HEK293T (cell line): ENCODE measurements at regions not wholly inside any gene's neighbourhood (a gene's known extent, or its start where the extent isn't known, plus 50 kb on each side); places are given as distances from the start of the nearest gene placed in this dataset.

Source experiments
- ARNT ChIP-seq: fragments of 450-650 bp; IDR thresholded peaks from 2 replicates; pipeline ENCODE4 v1.6.1; 2017; ENCODE audit warnings: mild to moderate bottlenecking
- ELF4 ChIP-seq: fragments of 450-650 bp; IDR thresholded peaks from 2 replicates; pipeline ENCODE4 v1.6.1; 2017; ENCODE audit warnings: antibody characterized with exemption
- FOXK2 ChIP-seq: fragments of 450-650 bp; IDR thresholded peaks from 2 replicates; pipeline ENCODE4 v1.6.1; 2016; ENCODE audit warnings: mild to moderate bottlenecking
- FOXM1 ChIP-seq: fragments of 450-650 bp; IDR thresholded peaks from 2 replicates; pipeline ENCODE4 v1.6.1; 2017; ENCODE audit warnings: mild to moderate bottlenecking, borderline replicate concordance
- LEF1 ChIP-seq: fragments of 450-650 bp; IDR thresholded peaks from 2 replicates; pipeline ENCODE4 v1.6.1; 2017; ENCODE audit warnings: mild to moderate bottlenecking, borderline replicate concordance

DNA sequence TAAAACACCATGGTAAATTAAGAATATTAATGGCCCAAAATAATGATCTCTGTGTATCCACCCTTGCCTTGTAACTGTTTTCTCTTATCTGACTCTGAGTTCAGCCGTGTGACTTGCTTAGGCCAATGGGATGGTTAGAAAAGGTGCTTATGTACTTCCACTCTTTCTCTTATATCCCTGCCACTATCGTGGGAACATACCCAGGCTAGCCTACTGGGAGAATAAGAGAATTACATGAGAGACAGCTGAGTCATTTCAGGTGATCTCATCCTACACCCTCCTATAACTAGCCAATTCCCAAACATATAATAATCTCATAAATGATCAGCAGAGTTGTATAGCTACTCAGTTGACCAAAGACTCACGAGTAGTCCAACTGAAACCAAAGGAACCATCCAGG is 98.3 kb upstream of the ABI3BP start:
- no peak for TF ChIP-seq FOXM1
- TF ChIP-seq LEF1, result no peak
- no peak for TF ChIP-seq FOXK2
- no peak for TF ChIP-seq ARNT
- no peak for TF ChIP-seq ELF4
